Right lobe of liver (tissue), 4 donors: ENCODE measurements at regions not wholly inside any gene's neighbourhood (a gene's known extent, or its start where the extent isn't known, plus 50 kb on each side); places are given as distances from the start of the nearest gene placed in this dataset.

Source experiments
- POLR2A ChIP-seq: fragments of 450-650 bp; IDR thresholded peaks from one replicate; pipeline ENCODE4 v1.6.1; 2017; ENCODE audit warnings: antibody characterized with exemption, mild to moderate bottlenecking
- TF ChIP-seq, protein P1 (sequence below), 4 donors: fragments of 200-600 bp in 3 of 4; fragments of 450-650 bp in 1 of 4; IDR thresholded peaks; one replicate each; pipeline versions ENCODE4 v1.5.1 to v1.8.0; 2016 to 2022; ENCODE audit warnings: antibody characterized with exemption in 4 of 4, mild to moderate bottlenecking in 2 of 4
- donor health status: DM: no; HTN: no; CAD: no.
- donor health status: DM: no; HTN: no; CAD: no.
- donor health status: DM: no; HTN: yes; CAD: no.

GRCh38 chr9:22356985-22357384 lies 89.6 kb upstream of the DMRTA1 start:
- TF ChIP-seq, protein P1, sequence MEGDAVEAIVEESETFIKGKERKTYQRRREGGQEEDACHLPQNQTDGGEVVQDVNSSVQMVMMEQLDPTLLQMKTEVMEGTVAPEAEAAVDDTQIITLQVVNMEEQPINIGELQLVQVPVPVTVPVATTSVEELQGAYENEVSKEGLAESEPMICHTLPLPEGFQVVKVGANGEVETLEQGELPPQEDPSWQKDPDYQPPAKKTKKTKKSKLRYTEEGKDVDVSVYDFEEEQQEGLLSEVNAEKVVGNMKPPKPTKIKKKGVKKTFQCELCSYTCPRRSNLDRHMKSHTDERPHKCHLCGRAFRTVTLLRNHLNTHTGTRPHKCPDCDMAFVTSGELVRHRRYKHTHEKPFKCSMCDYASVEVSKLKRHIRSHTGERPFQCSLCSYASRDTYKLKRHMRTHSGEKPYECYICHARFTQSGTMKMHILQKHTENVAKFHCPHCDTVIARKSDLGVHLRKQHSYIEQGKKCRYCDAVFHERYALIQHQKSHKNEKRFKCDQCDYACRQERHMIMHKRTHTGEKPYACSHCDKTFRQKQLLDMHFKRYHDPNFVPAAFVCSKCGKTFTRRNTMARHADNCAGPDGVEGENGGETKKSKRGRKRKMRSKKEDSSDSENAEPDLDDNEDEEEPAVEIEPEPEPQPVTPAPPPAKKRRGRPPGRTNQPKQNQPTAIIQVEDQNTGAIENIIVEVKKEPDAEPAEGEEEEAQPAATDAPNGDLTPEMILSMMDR (IDR thresholded peaks at IDR 0.05), result no peak
- no peak for TF ChIP-seq POLR2A
